AG04450 (cell line): ENCODE measurements at regions not wholly inside any gene's neighbourhood (a gene's known extent, or its start where the extent isn't known, plus 50 kb on each side); places are given as distances from the start of the nearest gene placed in this dataset.

Experiments
- CTCF ChIA-PET: fragments of 300-600, 350-600 bp; formaldehyde crosslinking; extraction: SDS; loops from one replicate; lab custom pipeline; 2022; ENCODE audit warnings: antibody characterized with exemption, inconsistent platforms; lab: Charles Lee
- POLR2A ChIA-PET: fragments of 350-600 bp; formaldehyde crosslinking; extraction: SDS; loops from one replicate; lab custom pipeline; 2021; ENCODE audit warnings: antibody characterized with exemption, inconsistent platforms; lab: Yijun Ruan, JAX
- DNase-seq: peaks from one replicate; pipeline ENCODE4 v3.0.0-alpha.2; 2011; ENCODE audit warnings: low read depth, low spot score
- H3K27ac ChIP-seq: one replicate; pipeline ENCODE4 v1.5.1; 2012; ENCODE audit warnings: low read depth, low read length, control low read depth
- H3K27me3 ChIP-seq: one replicate; pipeline ENCODE4 v1.6.0; 2012; ENCODE audit warnings: low read length; ENCODE audit not compliant: control insufficient read depth, insufficient read depth
- H3K4me3 ChIP-seq: 2 replicates; pipeline ENCODE4 v1.5.1; 2011; ENCODE audit warnings: mild to moderate bottlenecking, low read depth, low read length, control low read depth
- H3K9me3 ChIP-seq: 2 replicates; pipeline ENCODE4 v1.5.1; 2012; ENCODE audit warnings: low read length; ENCODE audit not compliant: control insufficient read depth, insufficient read depth
- TF ChIP-seq, protein P1 (sequence below): IDR thresholded peaks from 2 replicates; pipeline ENCODE4 v1.5.1; 2011; ENCODE audit warnings: low read depth, low read length, control low read depth, inconsistent platforms

DNA sequence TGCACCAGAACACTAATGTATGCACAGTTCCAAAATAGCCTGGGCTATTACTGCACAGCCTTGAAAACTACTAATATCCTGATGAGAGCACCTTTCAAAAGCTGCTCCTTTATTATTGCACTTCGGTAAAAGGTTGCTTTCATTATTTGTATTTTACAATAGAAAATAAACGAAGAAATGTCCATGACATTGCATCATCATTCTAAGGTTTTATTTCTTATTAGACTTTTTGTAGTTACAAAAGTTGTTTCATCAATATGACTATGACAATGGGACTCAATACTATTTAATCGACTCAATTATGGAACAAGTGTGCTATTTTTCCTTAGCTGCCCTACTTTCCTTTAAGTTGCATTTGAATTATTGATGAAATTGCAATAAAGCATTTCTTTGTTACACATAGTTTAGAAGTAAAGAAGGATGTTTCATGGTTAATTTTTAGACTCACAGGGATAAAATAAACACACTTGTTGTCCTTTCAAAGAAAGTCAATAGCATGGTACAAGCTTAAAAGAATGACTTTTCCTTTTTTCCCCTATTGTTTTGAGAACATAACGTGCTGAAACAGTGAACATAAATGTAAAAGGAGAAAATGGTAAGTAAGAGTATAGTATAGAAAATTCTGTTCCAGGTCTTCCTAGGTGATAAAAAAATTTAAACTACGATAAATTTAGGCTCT is 407.6 kb downstream of the BCAT1 start:
- Histone ChIP-seq H3K4me3 (no peak overlapping the region), H3K9me3 (peaks cover 3% of the 10 kb centered on the region; the same call in 1 of the 2 replicates), H3K27ac (no peak overlapping the region), H3K27me3 (no peaks in the 10 kb centered on the region)
- ChIA-PET CTCF (no interaction called here), POLR2A (interaction anchor here (0.6 kb wide), 1 partner anchor 21 kb away, joined by 6 read pairs; no protein-coding TSS in a partner anchor)
- DNase-seq: no peak
- TF ChIP-seq, protein P1, sequence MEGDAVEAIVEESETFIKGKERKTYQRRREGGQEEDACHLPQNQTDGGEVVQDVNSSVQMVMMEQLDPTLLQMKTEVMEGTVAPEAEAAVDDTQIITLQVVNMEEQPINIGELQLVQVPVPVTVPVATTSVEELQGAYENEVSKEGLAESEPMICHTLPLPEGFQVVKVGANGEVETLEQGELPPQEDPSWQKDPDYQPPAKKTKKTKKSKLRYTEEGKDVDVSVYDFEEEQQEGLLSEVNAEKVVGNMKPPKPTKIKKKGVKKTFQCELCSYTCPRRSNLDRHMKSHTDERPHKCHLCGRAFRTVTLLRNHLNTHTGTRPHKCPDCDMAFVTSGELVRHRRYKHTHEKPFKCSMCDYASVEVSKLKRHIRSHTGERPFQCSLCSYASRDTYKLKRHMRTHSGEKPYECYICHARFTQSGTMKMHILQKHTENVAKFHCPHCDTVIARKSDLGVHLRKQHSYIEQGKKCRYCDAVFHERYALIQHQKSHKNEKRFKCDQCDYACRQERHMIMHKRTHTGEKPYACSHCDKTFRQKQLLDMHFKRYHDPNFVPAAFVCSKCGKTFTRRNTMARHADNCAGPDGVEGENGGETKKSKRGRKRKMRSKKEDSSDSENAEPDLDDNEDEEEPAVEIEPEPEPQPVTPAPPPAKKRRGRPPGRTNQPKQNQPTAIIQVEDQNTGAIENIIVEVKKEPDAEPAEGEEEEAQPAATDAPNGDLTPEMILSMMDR: no peak

DNA sequence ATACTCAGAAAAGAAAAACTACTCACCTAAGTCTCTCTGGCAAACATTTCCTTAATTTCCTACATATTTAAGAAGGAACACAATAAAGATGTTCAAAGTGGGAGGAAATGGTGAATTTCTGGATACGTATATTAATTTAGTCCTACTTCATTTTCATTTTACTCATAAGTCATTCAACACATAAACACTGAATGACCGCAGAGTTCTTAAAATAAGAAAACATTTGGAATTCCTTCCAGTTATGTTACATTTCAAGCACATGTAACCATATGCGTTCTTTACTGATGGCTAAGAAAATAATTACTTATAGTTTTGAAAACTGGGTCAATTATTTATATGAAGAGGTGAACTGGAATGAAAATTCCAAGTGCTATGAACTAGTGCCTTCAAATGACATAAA is 409.3 kb downstream of the BCAT1 start:
- POLR2A ChIA-PET: no interaction called here
- CTCF ChIA-PET: no interaction called here
- Histone ChIP-seq H3K27ac (no peak overlapping the region), H3K27me3 (no peaks in the 10 kb centered on the region), H3K9me3 (no peaks in the 10 kb centered on the region), H3K4me3 (no peak overlapping the region)
- TF ChIP-seq, protein P1: no peak
- no peak for DNase-seq

GRCh38 chr12:24537083-24537860 is 411.6 kb downstream of the BCAT1 start:
- Histone ChIP-seq H3K4me3 (no peak overlapping the region), H3K27ac (no peak overlapping the region), H3K9me3 (no peaks in the 10 kb centered on the region), H3K27me3 (no peaks in the 10 kb centered on the region)
- TF ChIP-seq, protein P1: no peak
- POLR2A ChIA-PET: interaction anchor here (0.7 to 1.4 kb wide), 3 partner anchors 8 to 159 kb away, joined by 3 to 7 read pairs (median 3); no protein-coding TSS in a partner anchor
- CTCF ChIA-PET: interaction anchor here (1.6 kb wide), 1 partner anchor 241 kb away, joined by 3 read pairs; no protein-coding TSS in a partner anchor
- DNase-seq: no peak

DNA sequence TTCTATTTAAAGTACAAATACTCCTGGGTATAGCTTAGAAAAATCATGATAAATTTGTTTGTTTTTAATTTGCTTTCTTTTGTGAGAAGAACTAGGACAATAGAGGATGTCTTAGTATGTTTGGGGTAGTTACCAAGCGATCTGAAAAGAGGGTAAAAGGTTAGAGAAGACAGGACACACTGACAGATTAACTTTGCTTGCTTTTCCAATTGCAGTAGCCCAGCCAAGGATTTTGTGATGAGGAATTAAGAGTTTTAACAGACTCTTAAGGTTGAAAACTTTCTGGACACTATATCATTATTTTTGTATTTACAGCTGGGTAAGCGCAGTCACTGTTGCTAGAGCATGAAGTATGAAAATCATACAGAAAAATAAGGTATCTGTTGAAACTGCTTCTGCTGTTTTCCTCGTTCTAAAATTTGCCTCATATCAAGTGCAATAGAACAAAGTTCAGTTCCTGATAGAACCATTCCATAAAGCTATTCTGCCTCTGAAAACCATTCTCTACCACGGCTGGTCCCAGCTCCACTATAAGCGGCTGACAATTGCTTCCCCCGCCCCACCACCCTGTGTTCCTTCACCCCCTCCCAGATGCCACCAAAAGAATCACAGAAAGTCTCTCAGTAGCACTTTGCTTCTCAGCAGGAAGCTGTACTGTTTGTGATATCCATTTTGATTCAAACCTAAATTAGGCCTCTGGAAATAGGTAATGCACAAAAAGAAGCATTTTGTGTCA is 413.4 kb downstream of the BCAT1 start:
- H3K4me3 ChIP-seq: no peak overlapping the region
- no peaks in the 10 kb centered on the region for H3K9me3 ChIP-seq
- DNase-seq: no peak
- CTCF ChIA-PET: interaction anchor here (0.5 to 1.6 kb wide), 2 partner anchors 190 to 243 kb away, joined by 3 to 6 read pairs; no protein-coding TSS in a partner anchor
- POLR2A ChIA-PET: no interaction called here
- H3K27ac ChIP-seq: no peak overlapping the region
- no peaks in the 10 kb centered on the region for H3K27me3 ChIP-seq
- TF ChIP-seq, protein P1: no peak
